ENCODE measurements at regions not wholly inside any gene's neighbourhood (a gene's known extent, or its start where the extent isn't known, plus 50 kb on each side); places are given as distances from the start of the nearest gene placed in this dataset.

GRCh38 chr4:13266687-13267086 lies 217.5 kb downstream of the RAB28 start:
- Mint-ChIP-seq H3K27ac (no peak overlapping the region), H3K4me3 (no peak overlapping the region), H3K4me1 (no peaks in the 10 kb centered on the region), H3K27me3 (no peaks in the 10 kb centered on the region), H3K9me3 (ENCODE audit: insufficient read depth) (peaks cover 3% of the 10 kb centered on the region)
- no peaks in the 10 kb centered on the region for H4K20me1 ChIP-seq (ENCODE audit: control insufficient read depth, insufficient read depth, low read length, poor library complexity, severe bottlenecking)
- no peak for DNase-seq
- WGBS (ENCODE audit: insufficient coverage), result 100% methylated on average over 1 of the region's 3 CpGs
- no peaks in the 10 kb centered on the region for H3K9me3 ChIP-seq (ENCODE audit: control extremely low read depth in 1 of 3, control insufficient read depth in 2 of 3, insufficient read depth in 1 of 3, low read length in 2 of 3)
- TF ChIP-seq EZH2 (IDR thresholded peaks at IDR 0.05; ENCODE audit: borderline replicate concordance, insufficient read depth, low read depth, low read length, poor library complexity, severe bottlenecking), result no peak
- no peak for TF ChIP-seq CTCF (IDR thresholded peaks at IDR 0.05)
- no peak overlapping the region for H3K27ac ChIP-seq (ENCODE audit: low read length in 2 of 2)
- H3K4me3 ChIP-seq (ENCODE audit: control extremely low read depth in 1 of 5, extremely low read depth in 1 of 5, insufficient read depth in 1 of 5, low read depth in 2 of 5, low read length in 4 of 5), result no peak overlapping the region
- no peaks in the 10 kb centered on the region for H3K36me3 ChIP-seq (replicated peaks in 1 of 2; ENCODE audit: control extremely low read depth in 1 of 2, control insufficient read depth in 1 of 2, extremely low read depth in 1 of 2, insufficient read depth in 2 of 2, low read length in 1 of 2)
- no peak overlapping the region for H3K4me2 ChIP-seq (replicated peaks; ENCODE audit: low read depth, low read length, poor library complexity, severe bottlenecking)
- CTCF ChIA-PET, result no interaction called here
- no peak overlapping the region for H3K9ac ChIP-seq (ENCODE audit: low read length)
- H3K79me2 ChIP-seq (ENCODE audit: control insufficient read depth, insufficient read depth, low read length), result no peaks in the 10 kb centered on the region
- H3K27me3 ChIP-seq (replicated peaks in 1 of 4; ENCODE audit: control extremely low read depth in 1 of 4, control insufficient read depth in 3 of 4, insufficient read depth in 4 of 4, low read length in 3 of 4), result no peaks in the 10 kb centered on the region
- intact Hi-C loops (cut with micrococcal nuclease), result no loop called here
- POLR2A ChIA-PET, result no interaction called here
- no peak for ATAC-seq (ENCODE audit: low read depth)
- no peaks in the 10 kb centered on the region for H3K4me1 ChIP-seq (ENCODE audit: control insufficient read depth in 2 of 2, insufficient read depth in 2 of 2, low read length in 2 of 2)
- no peak overlapping the region for H2AFZ ChIP-seq (ENCODE audit: insufficient read depth, low read depth, low read length, poor library complexity, severe bottlenecking)

GRCh38 chr4:13263967-13264525 lies 220.1 kb downstream of the RAB28 start:
- Histone ChIP-seq H3K4me1 (ENCODE audit: control insufficient read depth in 2 of 2, insufficient read depth in 2 of 2, low read length in 2 of 2) (no peaks in the 10 kb centered on the region), H4K20me1 (ENCODE audit: control insufficient read depth, insufficient read depth, low read length, poor library complexity, severe bottlenecking) (no peaks in the 10 kb centered on the region), H3K27me3 (replicated peaks in 1 of 4; ENCODE audit: control extremely low read depth in 1 of 4, control insufficient read depth in 3 of 4, insufficient read depth in 4 of 4, low read length in 3 of 4) (no peaks in the 10 kb centered on the region), H3K36me3 (replicated peaks in 1 of 2; ENCODE audit: control extremely low read depth in 1 of 2, control insufficient read depth in 1 of 2, extremely low read depth in 1 of 2, insufficient read depth in 2 of 2, low read length in 1 of 2) (no peaks in the 10 kb centered on the region), H3K9ac (ENCODE audit: low read length) (no peak overlapping the region), H3K27ac (ENCODE audit: low read length in 2 of 2) (no peak overlapping the region), H2AFZ (ENCODE audit: insufficient read depth, low read depth, low read length, poor library complexity, severe bottlenecking) (no peak overlapping the region), H3K4me2 (replicated peaks; ENCODE audit: low read depth, low read length, poor library complexity, severe bottlenecking) (no peak overlapping the region), H3K4me3 (ENCODE audit: control extremely low read depth in 1 of 5, extremely low read depth in 1 of 5, insufficient read depth in 1 of 5, low read depth in 2 of 5, low read length in 4 of 5) (no peak overlapping the region), H3K9me3 (ENCODE audit: control extremely low read depth in 1 of 3, control insufficient read depth in 2 of 3, insufficient read depth in 1 of 3, low read length in 2 of 3) (no peaks in the 10 kb centered on the region), H3K79me2 (ENCODE audit: control insufficient read depth, insufficient read depth, low read length) (no peaks in the 10 kb centered on the region)
- ATAC-seq (ENCODE audit: low read depth), result no peak
- Mint-ChIP-seq H3K4me1 (no peaks in the 10 kb centered on the region), H3K9me3 (ENCODE audit: insufficient read depth) (no peaks in the 10 kb centered on the region), H3K27me3 (no peaks in the 10 kb centered on the region), H3K27ac (no peak overlapping the region), H3K4me3 (no peak overlapping the region)
- POLR2A ChIA-PET, result no interaction called here
- DNase-seq, result no peak
- CTCF ChIA-PET, result no interaction called here
- TF ChIP-seq CTCF (IDR thresholded peaks at IDR 0.05), result no peak
- no peak for TF ChIP-seq EZH2 (IDR thresholded peaks at IDR 0.05; ENCODE audit: borderline replicate concordance, insufficient read depth, low read depth, low read length, poor library complexity, severe bottlenecking)
- intact Hi-C loops (cut with micrococcal nuclease), result no loop called here
- 100% methylated on average over 2 of the region's 4 CpGs for WGBS (ENCODE audit: insufficient coverage)

Data from B cell (primary cell).